ENCODE measurements at regions not wholly inside any gene's neighbourhood (a gene's known extent, or its start where the extent isn't known, plus 50 kb on each side); places are given as distances from the start of the nearest gene placed in this dataset.

DNA sequence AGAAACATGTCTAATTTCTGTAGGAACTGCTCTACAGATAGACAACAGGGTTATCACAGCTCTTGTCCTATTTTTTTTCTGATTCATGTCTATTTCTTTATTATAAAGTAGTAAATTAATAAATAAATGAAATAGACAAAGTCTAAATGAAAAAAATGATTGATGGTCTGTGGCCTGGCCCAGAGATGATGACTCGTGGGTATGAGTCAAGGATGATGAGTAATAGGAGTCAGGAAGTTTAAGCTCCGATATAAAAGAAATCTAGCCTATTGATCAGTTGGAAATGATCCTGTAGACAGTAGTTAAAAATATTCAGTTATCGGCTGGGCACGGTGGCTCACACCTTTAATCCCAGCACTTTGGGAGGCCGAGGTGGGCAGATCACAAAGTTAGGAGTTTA, 90.6 kb upstream of the RTL1 start:
- H3K27me3 ChIP-seq = no peaks in the 10 kb centered on the region
- no peak for DNase-seq
- H3K9me3 ChIP-seq = no peaks in the 10 kb centered on the region
- no peak for TF ChIP-seq CTCF (IDR thresholded peaks at IDR 0.05; ENCODE audit: low read depth, low read length)
- no peak overlapping the region for H3K4me3 ChIP-seq (ENCODE audit: low read depth, low read length)
- peaks cover 74% of the 10 kb centered on the region for H3K36me3 ChIP-seq
- no peaks in the 10 kb centered on the region for H3K4me1 ChIP-seq

DNA sequence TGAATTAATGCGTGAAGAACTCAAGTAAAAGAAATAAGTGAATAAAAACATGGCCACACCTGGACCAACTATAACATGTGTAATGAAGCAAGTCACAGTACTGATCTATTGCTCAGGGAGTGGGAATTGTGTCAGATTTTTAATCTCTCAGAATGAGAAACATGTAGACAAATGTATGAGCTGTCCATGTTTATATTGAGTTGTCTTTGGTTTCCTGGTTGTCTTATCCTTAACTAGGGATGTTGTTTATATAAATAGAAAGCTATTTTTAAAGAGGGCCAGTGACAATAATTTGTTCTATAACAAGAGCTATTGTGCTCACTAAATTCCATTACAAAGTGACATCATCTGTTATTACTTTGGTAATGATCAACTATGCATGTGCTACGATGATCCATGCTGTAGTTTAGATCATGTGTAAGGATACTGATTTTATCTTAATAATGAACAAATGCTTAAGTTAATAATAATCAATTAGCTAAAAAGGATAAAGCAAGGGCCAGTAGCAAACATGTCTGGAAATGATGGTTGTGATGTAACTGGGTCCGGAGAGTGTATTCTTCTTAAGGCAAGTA, 91.3 kb upstream of the RTL1 start:
- H3K4me1 ChIP-seq = no peaks in the 10 kb centered on the region
- no peaks in the 10 kb centered on the region for H3K27me3 ChIP-seq
- no peak overlapping the region for H3K4me3 ChIP-seq (ENCODE audit: low read depth, low read length)
- no peak for TF ChIP-seq CTCF (IDR thresholded peaks at IDR 0.05; ENCODE audit: low read depth, low read length)
- no peak for DNase-seq
- H3K9me3 ChIP-seq = no peaks in the 10 kb centered on the region
- H3K36me3 ChIP-seq = peaks cover 75% of the 10 kb centered on the region

GRCh38 chr14:101000711-101001250, 97.3 kb upstream of the RTL1 start:
- Histone ChIP-seq H3K27me3 (no peaks in the 10 kb centered on the region), H3K4me3 (ENCODE audit: low read depth, low read length) (no peak overlapping the region)
- DNase-seq = no peak

DNA sequence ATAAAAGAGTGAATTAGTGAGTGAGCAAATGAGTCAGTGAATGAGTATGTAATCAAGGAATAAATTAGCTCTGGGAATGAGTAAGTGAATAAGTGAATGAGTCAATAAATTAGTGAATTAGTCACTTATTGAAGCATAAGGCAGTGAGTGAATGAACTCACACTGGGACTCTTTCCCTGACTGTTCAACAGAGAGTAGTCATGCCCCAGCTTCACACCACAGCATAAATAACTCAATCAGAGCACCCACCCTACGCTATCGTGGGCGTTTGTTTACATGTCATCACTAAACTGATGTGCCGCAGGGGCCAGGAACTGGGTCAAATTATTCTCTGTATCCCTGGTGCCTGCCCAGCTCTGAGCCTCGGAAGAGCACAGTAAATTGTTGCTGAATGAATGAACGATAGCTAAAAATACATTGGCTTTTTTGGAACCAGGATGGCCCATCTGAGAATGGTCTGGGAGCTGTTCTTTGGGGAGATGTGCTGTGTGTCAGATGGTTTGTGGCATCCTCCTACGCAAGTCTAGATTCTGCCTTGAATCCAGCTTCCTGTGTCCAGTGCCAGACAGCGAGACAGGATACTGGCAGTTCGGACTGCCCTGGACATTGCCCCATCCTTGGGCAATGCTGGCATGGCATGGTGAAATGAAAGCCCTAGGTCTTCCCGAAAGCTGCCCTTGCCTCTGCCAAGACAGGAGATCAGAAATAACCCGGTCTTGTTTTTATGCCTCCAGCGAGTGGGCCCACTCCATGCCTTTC, 98.0 kb upstream of the RTL1 start:
- no peak for TF ChIP-seq CTCF (IDR thresholded peaks at IDR 0.05; ENCODE audit: low read depth, low read length)
- peaks cover 3% of the 10 kb centered on the region for H3K4me1 ChIP-seq
- H3K4me3 ChIP-seq (ENCODE audit: low read depth, low read length) = no peak overlapping the region
- peaks cover 67% of the 10 kb centered on the region for H3K36me3 ChIP-seq
- no peaks in the 10 kb centered on the region for H3K9me3 ChIP-seq
- DNase-seq = no peak
- no peaks in the 10 kb centered on the region for H3K27me3 ChIP-seq

More at GRCh38 chr14:101000711-101001250, 97.3 kb upstream of the RTL1 start:
- peaks cover 3% of the 10 kb centered on the region for H3K4me1 ChIP-seq
- H3K9me3 ChIP-seq = no peaks in the 10 kb centered on the region
- H3K36me3 ChIP-seq = peaks cover 67% of the 10 kb centered on the region
- no peak for TF ChIP-seq CTCF (IDR thresholded peaks at IDR 0.05; ENCODE audit: low read depth, low read length)

DNA sequence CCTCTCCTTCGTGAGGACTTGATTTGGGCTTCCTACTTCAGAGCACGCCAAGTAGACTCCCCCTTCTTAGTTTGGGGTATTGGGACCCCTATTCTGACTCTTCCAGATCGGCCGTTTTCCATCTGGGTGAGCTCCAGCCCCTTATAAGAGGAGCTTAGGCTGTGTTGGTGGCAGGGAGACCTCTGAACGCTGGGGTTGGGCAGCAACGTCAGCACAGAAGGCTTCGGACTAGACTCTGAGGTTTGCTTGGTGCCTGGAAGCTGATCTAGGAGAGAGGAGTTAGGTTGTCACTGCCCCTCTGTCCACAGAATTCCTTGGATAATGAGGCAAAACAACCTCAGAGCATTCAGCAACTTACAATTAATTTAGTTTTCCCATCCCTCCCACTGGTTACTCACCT, 99.2 kb upstream of the RTL1 start:
- H3K27me3 ChIP-seq = no peaks in the 10 kb centered on the region

More for the DNA sequence above, 99.2 kb upstream of the RTL1 start:
- no peak for DNase-seq
- peaks cover 6% of the 10 kb centered on the region for H3K4me1 ChIP-seq
- TF ChIP-seq CTCF (IDR thresholded peaks at IDR 0.05; ENCODE audit: low read depth, low read length) = no peak
- H3K4me3 ChIP-seq (ENCODE audit: low read depth, low read length) = no peak overlapping the region
- no peaks in the 10 kb centered on the region for H3K9me3 ChIP-seq
- H3K36me3 ChIP-seq = peaks cover 59% of the 10 kb centered on the region

All from BE2C (cell line).